Panc1 (cell line): ENCODE measurements at regions not wholly inside any gene's neighbourhood (a gene's known extent, or its start where the extent isn't known, plus 50 kb on each side); places are given as distances from the start of the nearest gene placed in this dataset.

Experiments
- ATAC-seq: fragments of 200-7000 bp; cut with Tn5 transposase; 2 replicates; pipeline ENCODE4 v1.9.1; 2020; ENCODE audit warnings: mild to moderate bottlenecking, moderate library complexity
- BruUV-seq: library from RNA; stranded (reverse); fragments of 400-500 nt; replicated peaks from 2 replicates; lab custom pipeline; 2021; lab: Mats Ljungman, UMichigan
- CTCF ChIA-PET: fragments of 300-600 bp; sonication (Branson Sonifier 250); formaldehyde crosslinking; loops from one replicate; lab custom pipeline; 2022; ENCODE audit warnings: antibody characterized with exemption; lab: Charles Lee
- POLR2A ChIA-PET: fragments of 300-600 bp; sonication (Branson Sonifier 250); formaldehyde crosslinking; loops from one replicate; lab custom pipeline; 2022; ENCODE audit warnings: antibody characterized with exemption; lab: Charles Lee
- DNase-seq: peaks from one replicate; pipeline ENCODE4 v3.0.0-alpha.2; 2010; ENCODE audit warnings: low read depth, low spot score
- H3K27ac ChIP-seq: 2 replicates; pipeline ENCODE4 v1.5.1; 2011; ENCODE audit warnings: mild to moderate bottlenecking, low read length, inconsistent platforms
- H3K27me3 ChIP-seq: fragments of 200-500 bp; sonication (Bioruptor generic); 2 replicates; pipeline ENCODE4 v1.6.0; 2014; ENCODE audit warnings: low read length, inconsistent platforms; ENCODE audit not compliant: control insufficient read depth, insufficient read depth
- H3K36me3 ChIP-seq: fragments of 200-500 bp; sonication (Bioruptor generic); 2 replicates; pipeline ENCODE4 v1.5.1; 2014; ENCODE audit warnings: inconsistent platforms, mild to moderate bottlenecking, low read length, moderate library complexity; ENCODE audit not compliant: control insufficient read depth, insufficient read depth
- H3K4me1 ChIP-seq: 2 replicates; pipeline ENCODE4 v1.5.1; 2011; ENCODE audit warnings: inconsistent platforms, mild to moderate bottlenecking, low read length, moderate library complexity; ENCODE audit not compliant: control insufficient read depth, insufficient read depth
- H3K4me3 ChIP-seq, 2 experiments: 2 replicates each; pipeline ENCODE4 v1.5.1; 2011 to 2012; ENCODE audit warnings: low read depth in 2 of 2, low read length in 2 of 2, mild to moderate bottlenecking in 2 of 2, inconsistent platforms in 1 of 2, moderate library complexity in 1 of 2
- H3K9me3 ChIP-seq: fragments of 200-500 bp; sonication (Bioruptor generic); 2 replicates; pipeline ENCODE4 v1.5.1; 2014; ENCODE audit warnings: low read depth, mild to moderate bottlenecking, inconsistent platforms, low read length, moderate library complexity; ENCODE audit not compliant: control insufficient read depth, insufficient read depth
- POLR2AphosphoS5 ChIP-seq: IDR thresholded peaks from 2 replicates; pipeline ENCODE4 v1.6.1; 2012; ENCODE audit warnings: mild to moderate bottlenecking, low read depth, low read length, moderate library complexity
- SIN3A ChIP-seq: IDR thresholded peaks from 2 replicates; pipeline ENCODE4 v1.6.1; 2012; ENCODE audit warnings: low read depth, mild to moderate bottlenecking, low read length, moderate library complexity, borderline replicate concordance; ENCODE audit not compliant: insufficient read depth
- TCF7L2 ChIP-seq: IDR thresholded peaks from 2 replicates; pipeline ENCODE4 v1.6.1; 2011; ENCODE audit warnings: mild to moderate bottlenecking, low read depth, low read length, inconsistent platforms
- in situ Hi-C: cut with HindIII; loops from 2 replicates; pipeline ENCODE4 v1.10.0; 2016; ENCODE audit warnings: low sequenced_read_pairs, low pct_unique_long_range_greater_than_20kb
- intact Hi-C: fragments of 100-400 bp; cut with micrococcal nuclease; formaldehyde crosslinking; loops from one replicate; pipeline ENCODE4 v1.10.0; 2022; ENCODE audit not compliant: unreplicated experiment
- TF ChIP-seq, protein P1 (sequence below): fragments of 450-650 bp; IDR thresholded peaks from 2 replicates; pipeline ENCODE4 v1.5.1; 2017; ENCODE audit warnings: mild to moderate bottlenecking
- TF ChIP-seq, protein P2 (sequence below), 2 experiments: IDR thresholded peaks; 2 replicates each; pipeline ENCODE4 v1.6.1; 2011 to 2012; ENCODE audit warnings: low read depth in 2 of 2, control low read depth in 1 of 2, low read length in 1 of 2, mild to moderate bottlenecking in 1 of 2, moderate library complexity in 1 of 2; ENCODE audit not compliant: insufficient read depth in 1 of 2

DNA sequence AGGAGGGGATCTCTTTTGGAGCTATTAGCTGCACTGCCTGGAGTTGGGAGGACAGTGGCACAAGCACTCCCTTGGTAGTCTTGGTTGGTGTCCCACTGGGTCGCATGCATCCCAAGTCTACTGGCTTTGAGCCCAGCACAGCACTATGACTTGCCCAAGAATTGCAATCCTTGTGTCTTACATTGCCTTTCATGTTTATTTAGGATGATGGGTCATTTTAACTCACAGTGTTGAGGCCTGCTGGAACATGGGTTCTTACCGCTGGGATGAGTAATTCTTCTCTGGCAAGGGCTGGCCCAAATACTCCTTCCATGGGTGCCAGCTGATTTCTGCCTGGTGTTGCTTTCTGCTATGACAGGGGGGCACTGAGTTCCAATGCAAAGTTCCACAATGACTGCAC, 185.5 kb downstream of the TEX13C start:
- ATAC-seq: no peak
- ChIA-PET CTCF (no interaction called here), POLR2A (no interaction called here)
- no peaks in the 10 kb centered on the region for H3K36me3 ChIP-seq
- DNase-seq: no peak
- no peaks in the 10 kb centered on the region for H3K9me3 ChIP-seq
- no peaks in the 10 kb centered on the region for H3K27me3 ChIP-seq
- no peak overlapping the region for H3K4me3 ChIP-seq
- intact Hi-C loops: no loop called here
- BruUV-seq: no TSS peak
- H3K4me1 ChIP-seq: no peaks in the 10 kb centered on the region
- in situ Hi-C loops: no loop called here
- TF ChIP-seq, protein P1, sequence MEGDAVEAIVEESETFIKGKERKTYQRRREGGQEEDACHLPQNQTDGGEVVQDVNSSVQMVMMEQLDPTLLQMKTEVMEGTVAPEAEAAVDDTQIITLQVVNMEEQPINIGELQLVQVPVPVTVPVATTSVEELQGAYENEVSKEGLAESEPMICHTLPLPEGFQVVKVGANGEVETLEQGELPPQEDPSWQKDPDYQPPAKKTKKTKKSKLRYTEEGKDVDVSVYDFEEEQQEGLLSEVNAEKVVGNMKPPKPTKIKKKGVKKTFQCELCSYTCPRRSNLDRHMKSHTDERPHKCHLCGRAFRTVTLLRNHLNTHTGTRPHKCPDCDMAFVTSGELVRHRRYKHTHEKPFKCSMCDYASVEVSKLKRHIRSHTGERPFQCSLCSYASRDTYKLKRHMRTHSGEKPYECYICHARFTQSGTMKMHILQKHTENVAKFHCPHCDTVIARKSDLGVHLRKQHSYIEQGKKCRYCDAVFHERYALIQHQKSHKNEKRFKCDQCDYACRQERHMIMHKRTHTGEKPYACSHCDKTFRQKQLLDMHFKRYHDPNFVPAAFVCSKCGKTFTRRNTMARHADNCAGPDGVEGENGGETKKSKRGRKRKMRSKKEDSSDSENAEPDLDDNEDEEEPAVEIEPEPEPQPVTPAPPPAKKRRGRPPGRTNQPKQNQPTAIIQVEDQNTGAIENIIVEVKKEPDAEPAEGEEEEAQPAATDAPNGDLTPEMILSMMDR: no peak
- no peak for TF ChIP-seq SIN3A
- TF ChIP-seq, protein P2, sequence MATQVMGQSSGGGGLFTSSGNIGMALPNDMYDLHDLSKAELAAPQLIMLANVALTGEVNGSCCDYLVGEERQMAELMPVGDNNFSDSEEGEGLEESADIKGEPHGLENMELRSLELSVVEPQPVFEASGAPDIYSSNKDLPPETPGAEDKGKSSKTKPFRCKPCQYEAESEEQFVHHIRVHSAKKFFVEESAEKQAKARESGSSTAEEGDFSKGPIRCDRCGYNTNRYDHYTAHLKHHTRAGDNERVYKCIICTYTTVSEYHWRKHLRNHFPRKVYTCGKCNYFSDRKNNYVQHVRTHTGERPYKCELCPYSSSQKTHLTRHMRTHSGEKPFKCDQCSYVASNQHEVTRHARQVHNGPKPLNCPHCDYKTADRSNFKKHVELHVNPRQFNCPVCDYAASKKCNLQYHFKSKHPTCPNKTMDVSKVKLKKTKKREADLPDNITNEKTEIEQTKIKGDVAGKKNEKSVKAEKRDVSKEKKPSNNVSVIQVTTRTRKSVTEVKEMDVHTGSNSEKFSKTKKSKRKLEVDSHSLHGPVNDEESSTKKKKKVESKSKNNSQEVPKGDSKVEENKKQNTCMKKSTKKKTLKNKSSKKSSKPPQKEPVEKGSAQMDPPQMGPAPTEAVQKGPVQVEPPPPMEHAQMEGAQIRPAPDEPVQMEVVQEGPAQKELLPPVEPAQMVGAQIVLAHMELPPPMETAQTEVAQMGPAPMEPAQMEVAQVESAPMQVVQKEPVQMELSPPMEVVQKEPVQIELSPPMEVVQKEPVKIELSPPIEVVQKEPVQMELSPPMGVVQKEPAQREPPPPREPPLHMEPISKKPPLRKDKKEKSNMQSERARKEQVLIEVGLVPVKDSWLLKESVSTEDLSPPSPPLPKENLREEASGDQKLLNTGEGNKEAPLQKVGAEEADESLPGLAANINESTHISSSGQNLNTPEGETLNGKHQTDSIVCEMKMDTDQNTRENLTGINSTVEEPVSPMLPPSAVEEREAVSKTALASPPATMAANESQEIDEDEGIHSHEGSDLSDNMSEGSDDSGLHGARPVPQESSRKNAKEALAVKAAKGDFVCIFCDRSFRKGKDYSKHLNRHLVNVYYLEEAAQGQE (IDR thresholded peaks at IDR 0.05; ENCODE audit: insufficient read depth in 1 of 2, low read depth in 2 of 2, low read length in 1 of 2): no peak
- no peak for TF ChIP-seq POLR2AphosphoS5
- H3K27ac ChIP-seq: no peak overlapping the region

DNA sequence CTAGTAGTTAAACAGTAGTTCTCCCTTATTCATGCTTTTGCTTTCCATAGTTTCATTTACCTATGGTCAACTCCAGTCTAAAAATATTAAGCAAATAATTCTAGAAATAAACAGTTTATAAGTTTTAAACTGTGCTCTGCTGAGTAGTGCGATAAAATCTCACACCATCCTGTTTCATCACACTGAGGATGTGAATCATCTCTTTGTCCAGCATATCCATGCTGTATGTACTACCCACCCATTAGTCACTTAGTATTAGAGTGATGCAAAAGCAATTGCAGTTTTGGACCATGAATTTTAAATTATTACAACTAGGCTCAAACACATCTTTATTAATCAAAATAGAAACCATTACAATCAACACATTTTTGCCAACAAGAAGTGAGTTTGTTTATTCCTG, 187.4 kb downstream of the TEX13C start:
- in situ Hi-C loops (no loop called here), intact Hi-C loops (no loop called here)
- Histone ChIP-seq H3K27me3 (no peaks in the 10 kb centered on the region), H3K27ac (no peak overlapping the region), H3K9me3 (no peaks in the 10 kb centered on the region), H3K36me3 (no peaks in the 10 kb centered on the region), H3K4me3 (no peak overlapping the region), H3K4me1 (no peaks in the 10 kb centered on the region)
- DNase-seq: no peak
- no peak for ATAC-seq
- no TSS peak for BruUV-seq
- CTCF ChIA-PET: no interaction called here
- POLR2A ChIA-PET: no interaction called here
- TF ChIP-seq TCF7L2: no peak
- TF ChIP-seq SIN3A: no peak
- no peak for TF ChIP-seq POLR2AphosphoS5

DNA sequence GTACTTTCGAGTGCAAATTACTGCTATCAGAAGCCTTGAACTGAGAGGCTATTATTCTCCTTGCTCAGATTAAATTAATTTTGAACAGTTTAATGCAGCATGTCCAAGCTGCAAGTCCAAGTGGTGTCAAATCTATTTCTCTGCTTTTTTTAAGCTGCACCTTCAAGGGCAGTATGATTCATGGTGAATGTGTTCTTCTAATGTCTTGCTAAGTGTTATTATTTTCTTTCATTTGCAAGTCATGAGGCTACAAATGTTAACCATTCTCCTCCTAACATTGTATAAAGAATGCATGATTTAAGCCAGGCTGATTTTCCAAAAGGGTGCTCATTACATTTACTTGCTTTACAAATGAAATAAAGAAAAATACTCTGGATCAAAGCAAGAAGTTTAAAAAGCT, 200.4 kb downstream of the TEX13C start:
- no peaks in the 10 kb centered on the region for H3K4me1 ChIP-seq
- DNase-seq (no peak), ATAC-seq (no peak)
- no TSS peak for BruUV-seq
- POLR2A ChIA-PET: no interaction called here
- H3K27ac ChIP-seq: no peak overlapping the region
- TF ChIP-seq, protein P2 (IDR thresholded peaks at IDR 0.05; ENCODE audit: insufficient read depth in 1 of 2, low read depth in 2 of 2, low read length in 1 of 2): no peak
- TF ChIP-seq POLR2AphosphoS5: no peak
- TF ChIP-seq, protein P1: no peak
- no peak for TF ChIP-seq TCF7L2
- TF ChIP-seq SIN3A: no peak
- no peaks in the 10 kb centered on the region for H3K27me3 ChIP-seq
- CTCF ChIA-PET: no interaction called here
- in situ Hi-C loops (no loop called here), intact Hi-C loops (no loop called here)
- H3K4me3 ChIP-seq: no peak overlapping the region
- no peaks in the 10 kb centered on the region for H3K9me3 ChIP-seq
- no peaks in the 10 kb centered on the region for H3K36me3 ChIP-seq
